Mucosa of descending colon (tissue), 3 donors: ENCODE measurements at regions not wholly inside any gene's neighbourhood (a gene's known extent, or its start where the extent isn't known, plus 50 kb on each side); places are given as distances from the start of the nearest gene placed in this dataset.

Experiments
- ATAC-seq: fragments of 200-7000 bp; cut with Tn5 transposase; one replicate; pipeline ENCODE4 v1.9.1; 2020; ENCODE audit warnings: mild to moderate bottlenecking, moderate library complexity
- DNase-seq, 3 donors: peaks; one replicate each; pipeline ENCODE4 v3.0.0-alpha.2; 2020
- H3K36me3 ChIP-seq: fragments of 200-600 bp; one replicate; pipeline ENCODE4 v1.8.0; 2021; ENCODE audit warnings: low read depth, mild to moderate bottlenecking
- H3K4me1 ChIP-seq: fragments of 200-600 bp; one replicate; pipeline ENCODE4 v1.8.0; 2021; ENCODE audit warnings: low read depth, mild to moderate bottlenecking
- H3K4me3 ChIP-seq: fragments of 200-600 bp; one replicate; pipeline ENCODE4 v1.8.0; 2021; ENCODE audit warnings: mild to moderate bottlenecking
- H3K9me3 ChIP-seq: fragments of 200-600 bp; one replicate; pipeline ENCODE4 v1.8.0; 2021; ENCODE audit warnings: mild to moderate bottlenecking
- CTCF ChIP-seq: fragments of 200-600 bp; IDR thresholded peaks from one replicate; pipeline ENCODE4 v1.8.0; 2022; ENCODE audit warnings: antibody characterized with exemption, mild to moderate bottlenecking
- intact Hi-C, 2 donors: fragments of 100-400 bp; cut with DNase I in 1 of 2; cut with micrococcal nuclease in 1 of 2; formaldehyde crosslinking; loops; one replicate each; pipeline versions ENCODE4 v1.11.0 to v1.11.1; 2022; cut with DNase I, micrococcal nuclease
- donor health status: DM: no; HTN: no; CAD: no; lungs with moderate emphysema.
- donor health status: DM: no; HTN: no; CAD: no.
- donor health status: DM: no; HTN: yes; CAD: no.

- peaks cover 1% of the 10 kb centered on the region for H3K4me1 ChIP-seq
- DNase-seq (no peak), ATAC-seq (no peak)
- TF ChIP-seq CTCF: no peak
- no peak overlapping the region for H3K4me3 ChIP-seq
- no peaks in the 10 kb centered on the region for H3K9me3 ChIP-seq
- intact Hi-C loops: no loop called here
- H3K36me3 ChIP-seq: no peaks in the 10 kb centered on the region
Measured at GRCh38 chr7:21358648-21359047, 69.2 kb upstream of the SP4 start.

DNA sequence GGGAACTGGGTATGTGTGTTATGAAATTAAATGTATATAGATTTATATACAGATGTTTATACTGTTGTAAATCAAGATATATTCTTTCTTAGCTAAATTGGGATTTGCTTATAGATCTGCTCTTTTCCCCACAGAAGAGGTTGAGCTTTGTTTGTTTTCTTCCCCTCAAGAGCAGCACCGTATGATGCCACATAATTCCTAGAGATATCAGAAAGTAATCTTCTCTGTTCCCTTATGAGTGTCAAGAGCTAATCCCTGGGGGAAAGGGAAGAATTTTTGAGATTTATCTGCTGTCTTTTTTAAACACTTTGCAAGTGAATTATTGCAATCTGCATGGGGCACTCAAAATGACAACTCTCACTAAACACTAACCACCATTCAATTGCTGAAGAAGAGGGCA, 68.7 kb upstream of the SP4 start:
- no peaks in the 10 kb centered on the region for H3K36me3 ChIP-seq
- H3K4me1 ChIP-seq: no peaks in the 10 kb centered on the region
- no peaks in the 10 kb centered on the region for H3K9me3 ChIP-seq
- intact Hi-C loops: no loop called here
- H3K4me3 ChIP-seq: no peak overlapping the region
- no peak for TF ChIP-seq CTCF
- no peak for DNase-seq
- ATAC-seq: no peak

DNA sequence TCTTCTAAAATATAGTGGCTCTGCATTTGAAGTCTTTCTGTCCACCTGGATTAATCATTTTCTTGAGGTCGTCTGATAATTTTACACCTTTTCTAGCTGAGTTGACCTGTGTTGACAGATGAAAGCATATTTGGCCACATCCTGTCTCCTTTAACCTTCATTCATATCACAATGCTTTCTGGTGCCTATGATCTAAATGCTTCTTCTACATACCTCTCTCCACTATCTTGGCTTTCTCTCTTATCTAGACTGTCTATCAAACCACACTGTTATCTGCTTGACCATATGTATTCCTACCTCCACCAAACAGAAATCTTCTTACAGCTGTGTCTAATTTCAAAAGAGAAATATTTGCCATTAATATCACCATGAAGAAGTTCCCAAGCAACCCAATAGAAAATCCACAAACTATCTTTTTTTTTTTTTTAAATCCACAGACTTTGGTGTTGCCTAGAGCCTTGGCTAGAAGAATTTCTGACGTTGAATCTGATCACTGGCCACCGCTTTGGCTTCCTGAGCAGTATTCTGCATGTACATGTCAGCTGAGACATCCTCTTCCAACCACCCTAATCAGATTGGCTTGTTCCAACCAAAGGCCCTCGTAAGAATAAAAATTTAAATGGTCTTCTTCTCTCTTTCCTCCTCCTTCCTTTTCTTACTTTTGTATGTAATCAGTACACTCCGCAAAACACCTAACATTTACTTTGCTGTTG, 66.3 kb upstream of the SP4 start:
- Histone ChIP-seq H3K36me3 (no peaks in the 10 kb centered on the region), H3K4me3 (no peak overlapping the region), H3K4me1 (no peaks in the 10 kb centered on the region), H3K9me3 (no peaks in the 10 kb centered on the region)
- no peak for ATAC-seq
- DNase-seq: no peak
- no peak for TF ChIP-seq CTCF
- intact Hi-C loops: no loop called here

DNA sequence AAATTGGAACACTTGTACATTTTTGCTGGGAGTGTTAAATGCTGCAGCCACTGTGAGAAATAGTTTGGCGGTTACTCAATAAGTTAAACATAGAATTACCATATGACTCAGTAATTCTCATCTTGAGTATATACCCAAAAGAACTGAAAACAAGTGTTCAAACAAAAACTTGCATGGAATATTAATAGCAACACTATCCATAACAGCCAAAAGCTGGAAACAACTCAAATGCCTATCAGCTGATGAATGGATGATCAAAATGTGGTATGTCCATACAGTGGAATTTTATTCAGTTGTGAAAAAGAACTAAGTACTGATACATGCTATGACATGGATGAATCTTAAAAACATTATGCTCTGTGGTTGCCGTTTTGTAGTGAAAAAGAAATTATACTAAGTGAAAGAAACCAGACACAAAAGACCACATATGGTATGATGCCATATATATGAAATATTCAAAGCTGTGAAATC, 63.0 kb upstream of the SP4 start:
- DNase-seq: no peak
- TF ChIP-seq CTCF: no peak

DNA sequence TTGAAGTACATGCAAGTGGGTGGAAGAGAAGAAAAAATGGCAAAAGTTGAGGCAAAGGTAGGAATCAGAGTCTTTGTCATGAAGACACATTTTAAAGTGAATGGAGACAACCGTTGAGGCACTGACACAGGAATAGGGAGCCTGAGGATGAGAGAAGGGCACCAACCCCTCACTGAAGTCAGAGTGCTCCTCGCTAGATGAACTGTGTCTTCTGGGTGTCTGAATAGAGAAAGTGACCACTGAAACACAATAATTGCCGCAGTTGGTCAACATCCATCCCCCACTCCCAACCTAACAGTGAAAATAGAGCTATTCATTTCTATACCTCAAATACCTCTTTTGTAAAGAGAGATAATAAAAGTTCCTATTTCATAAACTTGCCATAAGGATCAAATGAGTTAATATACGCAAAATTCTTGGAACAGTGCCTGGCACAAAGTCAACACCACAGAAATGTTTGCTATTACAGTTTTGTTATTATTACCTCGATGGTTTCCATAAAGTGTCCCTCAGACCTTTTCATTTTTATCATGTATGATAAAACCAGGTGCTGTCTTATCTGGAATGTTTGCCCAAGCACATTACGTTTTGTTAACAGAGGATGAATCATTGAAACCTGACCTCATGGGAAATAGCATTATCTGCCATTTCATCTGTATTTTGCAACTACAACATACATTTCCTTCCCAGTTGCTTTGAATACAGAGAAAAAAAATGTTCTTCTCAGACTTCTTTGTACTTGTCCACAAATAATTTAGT, 61.8 kb upstream of the SP4 start:
- Histone ChIP-seq H3K4me3 (peak overlapping the region; percentile 2), H3K4me1 (no peaks in the 10 kb centered on the region), H3K9me3 (no peaks in the 10 kb centered on the region), H3K36me3 (no peaks in the 10 kb centered on the region)
- ATAC-seq: peak; percentile 94
- TF ChIP-seq CTCF: no peak
- peak in 1 of 3 donors; percentile 30 for DNase-seq
- intact Hi-C loops: no loop called here

More for the DNA sequence above, 63.0 kb upstream of the SP4 start:
- H3K4me3 ChIP-seq: no peak overlapping the region
- H3K4me1 ChIP-seq: no peaks in the 10 kb centered on the region
- H3K9me3 ChIP-seq: no peaks in the 10 kb centered on the region
- no peak for ATAC-seq
- intact Hi-C loops: no loop called here
- H3K36me3 ChIP-seq: no peaks in the 10 kb centered on the region
